ENCODE measurements at regions not wholly inside any gene's neighbourhood (a gene's known extent, or its start where the extent isn't known, plus 50 kb on each side); places are given as distances from the start of the nearest gene placed in this dataset.
A peak's percentile ranks its signal among the peaks of the same experiment; 100 is the strongest.

GRCh38 chrX:45762699-45763647 lies 562.3 kb upstream of the DIPK2B start:
- TF ChIP-seq MYC (IDR thresholded peaks at IDR 0.05; ENCODE audit: low read depth, low read length) (0 out of 2 replicates have a peak, but pooled peaks have one; percentile 35), CTCF (IDR thresholded peaks at IDR 0.05; ENCODE audit: low read depth, low read length) (no peak), POLR2A (IDR thresholded peaks at IDR 0.05; ENCODE audit: extremely low read depth, insufficient read length) (no peak)

Measured in NB4 (cell line).